ENCODE measurements at regions not wholly inside any gene's neighbourhood (a gene's known extent, or its start where the extent isn't known, plus 50 kb on each side); places are given as distances from the start of the nearest gene placed in this dataset.

DNA sequence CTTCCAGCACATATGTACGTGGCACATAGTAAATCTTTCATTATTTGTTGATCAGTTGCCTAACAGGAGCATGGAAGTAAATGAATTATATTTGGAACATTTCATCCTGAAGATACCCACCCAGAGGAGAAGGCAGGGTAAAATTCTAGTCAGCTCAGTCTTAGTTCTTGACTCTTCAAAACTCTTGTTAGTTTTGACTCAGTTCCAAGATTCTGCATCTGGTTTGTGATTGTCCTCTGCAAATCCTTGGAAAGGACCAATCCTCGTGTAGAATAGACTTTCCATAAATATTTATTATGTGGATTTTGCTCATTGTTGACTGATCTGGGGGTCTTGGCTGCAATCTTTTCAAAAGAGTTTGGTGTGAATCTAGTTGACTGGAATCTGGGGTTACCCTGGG lies 257.5 kb upstream of the FAT1 start:
- H3K4me2 ChIP-seq (ENCODE audit: insufficient read depth in 1 of 2, low read depth in 2 of 2, low read length in 2 of 2), result no peak overlapping the region
- no peak overlapping the region for H3K27ac ChIP-seq (ENCODE audit: low read depth, low read length)
- no peak overlapping the region for H3K23ac ChIP-seq (ENCODE audit: insufficient read length)
- no peaks in the 10 kb centered on the region for H3K79me2 ChIP-seq (ENCODE audit: control insufficient read depth in 1 of 2, insufficient read depth in 2 of 2, low read length in 2 of 2)
- DNase-seq (ENCODE audit: low read depth in 1 of 2, low spot score in 2 of 2) (no peak), FAIRE-seq (no peak)
- peaks cover 0 to 3% (median 0%) of the 10 kb centered on the region in 4 experiments; a peak in 2 of 7 replicates for H3K4me1 ChIP-seq (replicated peaks in 1 of 4; ENCODE audit: control insufficient read depth in 3 of 4, insufficient read depth in 4 of 4, low read length in 3 of 4)
- H3K4ac ChIP-seq (replicated peaks; ENCODE audit: insufficient read length, low read depth, low read length), result no peak overlapping the region
- H3K4me3 ChIP-seq (ENCODE audit: extremely low read depth in 1 of 4, insufficient read depth in 2 of 4, low read depth in 3 of 4, low read length in 4 of 4), result no peak overlapping the region
- H2BK20ac ChIP-seq (ENCODE audit: low read length), result no peak overlapping the region
- H2BK5ac ChIP-seq (ENCODE audit: low read depth, low read length), result no peak overlapping the region
- H3K9me3 ChIP-seq (ENCODE audit: insufficient read depth in 2 of 2, low read depth in 1 of 2, low read length in 1 of 2), result no peaks in the 10 kb centered on the region
- no peak overlapping the region for H2AFZ ChIP-seq (ENCODE audit: low read length)
- CTCF ChIA-PET (ENCODE audit: partially characterized antibody), result no interaction called here
- POLR2A ChIA-PET (ENCODE audit: partially characterized antibody), result no interaction called here
- no peak overlapping the region for H4K8ac ChIP-seq (ENCODE audit: extremely low read depth, insufficient read depth, low read length)
- H3K27me3 ChIP-seq (replicated peaks in 1 of 4; ENCODE audit: control insufficient read depth in 3 of 4, extremely low read depth in 1 of 4, insufficient read depth in 3 of 4, low read length in 3 of 4), result no peaks in the 10 kb centered on the region
- no peak overlapping the region for H4K5ac ChIP-seq (ENCODE audit: insufficient read length, low read depth, low read length)
- no peak overlapping the region for H3K9ac ChIP-seq (replicated peaks in 1 of 4; ENCODE audit: extremely low read depth in 1 of 4, low read depth in 3 of 4, low read length in 3 of 4)
- no peaks in the 10 kb centered on the region for H3K79me1 ChIP-seq (ENCODE audit: low read depth, low read length)
- H3K14ac ChIP-seq (ENCODE audit: insufficient read length), result no peak overlapping the region
- H3K56ac ChIP-seq (replicated peaks; ENCODE audit: insufficient read length, low read depth, low read length), result no peak overlapping the region
- H2BK120ac ChIP-seq (replicated peaks; ENCODE audit: low read depth, low read length), result no peak overlapping the region
- no peaks in the 10 kb centered on the region for H3K36me3 ChIP-seq (ENCODE audit: control insufficient read depth in 2 of 4, insufficient read depth in 4 of 4, low read length in 3 of 4)
- no peaks in the 10 kb centered on the region for H3K23me2 ChIP-seq (ENCODE audit: low read depth, low read length)
- H2BK15ac ChIP-seq (ENCODE audit: low read length), result no peak overlapping the region
- no peak overlapping the region for H4K91ac ChIP-seq (replicated peaks; ENCODE audit: insufficient read length, low read length)
- H4K20me1 ChIP-seq (replicated peaks in 1 of 2; ENCODE audit: control insufficient read depth in 1 of 2, insufficient read depth in 2 of 2, low read length in 2 of 2), result no peaks in the 10 kb centered on the region
- H2BK12ac ChIP-seq (ENCODE audit: low read depth, low read length), result no peak overlapping the region
- no peak overlapping the region for H2AK5ac ChIP-seq (ENCODE audit: low read depth, low read length)
- 97% methylated on average over 2 of the region's 2 CpGs; no CpG with 5 or more reads in 1 of the 2 experiments for WGBS, 2 experiments (ENCODE audit: extremely low coverage in 1 of 2, insufficient coverage in 1 of 2, insufficient read length in 1 of 2, insufficient replicate concordance in 2 of 2, low coverage in 1 of 2, low lambda C conversion rate in 2 of 2, missing lambda C conversion rate in 1 of 2)
- no peak overlapping the region for H3K18ac ChIP-seq (ENCODE audit: extremely low read depth, low read length)
- TF ChIP-seq SIRT6 (IDR thresholded peaks at IDR 0.05; ENCODE audit: low read length) (no peak), HDAC6 (IDR thresholded peaks at IDR 0.05; ENCODE audit: low read depth, low read length) (no peak), FOSL1 (IDR thresholded peaks at IDR 0.05; ENCODE audit: insufficient read depth, low read depth, low read length) (no peak), KDM5A (IDR thresholded peaks at IDR 0.05; ENCODE audit: low read length) (no peak), SAP30 (IDR thresholded peaks at IDR 0.05; ENCODE audit: insufficient read depth, insufficient replicate concordance, low read length) (no peak)

All from H1 (cell line).